Epithelial cell of esophagus (primary cell): ENCODE measurements at regions not wholly inside any gene's neighbourhood (a gene's known extent, or its start where the extent isn't known, plus 50 kb on each side); places are given as distances from the start of the nearest gene placed in this dataset.

Experiments
- DNase-seq: peaks from one replicate; pipeline ENCODE4 v3.0.0; 2010; ENCODE audit warnings: low read depth
- H3K4me3 ChIP-seq: 2 replicates; pipeline ENCODE4 v1.5.1; 2011; ENCODE audit warnings: mild to moderate bottlenecking, low read length, control low read depth
- CTCF ChIP-seq: IDR thresholded peaks from 2 replicates; pipeline ENCODE4 v1.5.1; 2011; ENCODE audit warnings: low read depth, mild to moderate bottlenecking, low read length, control low read depth, inconsistent platforms; ENCODE audit not compliant: insufficient read depth; ENCODE audit errors: missing control alignments

GRCh38 chr9:18071651-18072060, 402.3 kb upstream of the ADAMTSL1 start:
- TF ChIP-seq CTCF: no peak
- H3K4me3 ChIP-seq: no peak overlapping the region
- DNase-seq: peak; percentile 36

GRCh38 chr9:18073002-18073401, 401.0 kb upstream of the ADAMTSL1 start:
- no peak for DNase-seq
- H3K4me3 ChIP-seq: no peak overlapping the region
- no peak for TF ChIP-seq CTCF

DNA sequence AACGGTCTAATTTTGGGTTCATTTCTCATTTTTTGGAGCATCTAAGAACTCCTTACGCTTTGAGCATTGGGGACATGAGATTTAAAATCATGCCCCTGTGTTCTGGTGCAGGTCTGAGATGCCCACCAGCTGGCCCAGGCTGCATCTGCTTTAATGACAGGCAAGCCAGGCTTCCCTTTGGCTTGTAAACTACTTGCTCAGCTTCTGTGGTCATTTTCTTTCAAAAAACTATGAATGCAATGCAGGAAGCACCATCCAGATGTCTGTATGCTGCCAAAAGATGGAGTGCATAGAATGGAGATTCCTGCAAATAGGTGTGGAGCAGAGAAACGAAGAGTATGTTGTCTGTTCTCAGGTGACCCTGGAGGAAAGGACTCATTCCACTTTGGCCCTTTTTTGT, 399.9 kb upstream of the ADAMTSL1 start:
- no peak for TF ChIP-seq CTCF
- H3K4me3 ChIP-seq: no peak overlapping the region
- no peak for DNase-seq

GRCh38 chr9:18075253-18075952, 398.6 kb upstream of the ADAMTSL1 start:
- TF ChIP-seq CTCF: no peak
- no peak for DNase-seq

GRCh38 chr9:18077941-18078678, 395.8 kb upstream of the ADAMTSL1 start:
- no peak overlapping the region for H3K4me3 ChIP-seq
- no peak for TF ChIP-seq CTCF
- DNase-seq: peak; percentile 30

More at GRCh38 chr9:18075253-18075952, 398.6 kb upstream of the ADAMTSL1 start:
- no peak overlapping the region for H3K4me3 ChIP-seq

- DNase-seq: no peak
- H3K4me3 ChIP-seq: no peak overlapping the region
- no peak for TF ChIP-seq CTCF
Measured at GRCh38 chr9:18092138-18092537, 381.8 kb upstream of the ADAMTSL1 start.
